ENCODE measurements at regions not wholly inside any gene's neighbourhood (a gene's known extent, or its start where the extent isn't known, plus 50 kb on each side); places are given as distances from the start of the nearest gene placed in this dataset.

GRCh38 chr4:60404027-60404426 is 796.1 kb upstream of the ADGRL3 start:
- TF ChIP-seq GATA2 (IDR thresholded peaks at IDR 0.05; ENCODE audit: low read depth, low read length) (no peak), GATA3 (IDR thresholded peaks at IDR 0.05; ENCODE audit: low read depth, low read length) (no peak)
